Panc1 (cell line): ENCODE measurements at regions not wholly inside any gene's neighbourhood (a gene's known extent, or its start where the extent isn't known, plus 50 kb on each side); places are given as distances from the start of the nearest gene placed in this dataset.

Source experiments
- POLR2AphosphoS5 ChIP-seq: IDR thresholded peaks from 2 replicates; pipeline ENCODE4 v1.6.1; 2012; ENCODE audit warnings: mild to moderate bottlenecking, low read depth, low read length, moderate library complexity
- TF ChIP-seq, protein P1 (sequence below): fragments of 450-650 bp; IDR thresholded peaks from 2 replicates; pipeline ENCODE4 v1.5.1; 2017; ENCODE audit warnings: mild to moderate bottlenecking
- TF ChIP-seq, protein P2 (sequence below), 2 experiments: IDR thresholded peaks; 2 replicates each; pipeline ENCODE4 v1.6.1; 2011 to 2012; ENCODE audit warnings: low read depth in 2 of 2, control low read depth in 1 of 2, low read length in 1 of 2, mild to moderate bottlenecking in 1 of 2, moderate library complexity in 1 of 2; ENCODE audit not compliant: insufficient read depth in 1 of 2

DNA sequence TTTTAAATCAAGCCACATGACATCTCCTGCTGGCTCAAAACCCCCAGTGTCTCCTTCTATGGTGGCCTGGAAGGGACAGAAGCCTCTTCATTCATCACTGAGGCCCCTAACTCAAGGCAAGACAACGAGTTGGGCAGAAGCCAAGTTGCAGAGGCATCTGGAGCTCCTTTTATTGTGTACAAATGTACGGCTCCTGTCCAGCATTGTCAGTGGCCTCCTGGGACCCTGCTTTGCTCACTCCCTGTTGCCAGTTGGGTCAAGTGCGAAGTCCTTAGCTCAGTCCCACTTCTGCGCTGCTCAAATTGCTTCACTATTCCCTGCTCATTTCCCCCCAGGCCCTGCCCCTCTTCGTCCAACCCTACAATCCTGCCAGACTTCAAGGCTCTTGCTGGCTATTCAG lies 181.2 kb upstream of the PMEPA1 start:
- TF ChIP-seq, protein P1, sequence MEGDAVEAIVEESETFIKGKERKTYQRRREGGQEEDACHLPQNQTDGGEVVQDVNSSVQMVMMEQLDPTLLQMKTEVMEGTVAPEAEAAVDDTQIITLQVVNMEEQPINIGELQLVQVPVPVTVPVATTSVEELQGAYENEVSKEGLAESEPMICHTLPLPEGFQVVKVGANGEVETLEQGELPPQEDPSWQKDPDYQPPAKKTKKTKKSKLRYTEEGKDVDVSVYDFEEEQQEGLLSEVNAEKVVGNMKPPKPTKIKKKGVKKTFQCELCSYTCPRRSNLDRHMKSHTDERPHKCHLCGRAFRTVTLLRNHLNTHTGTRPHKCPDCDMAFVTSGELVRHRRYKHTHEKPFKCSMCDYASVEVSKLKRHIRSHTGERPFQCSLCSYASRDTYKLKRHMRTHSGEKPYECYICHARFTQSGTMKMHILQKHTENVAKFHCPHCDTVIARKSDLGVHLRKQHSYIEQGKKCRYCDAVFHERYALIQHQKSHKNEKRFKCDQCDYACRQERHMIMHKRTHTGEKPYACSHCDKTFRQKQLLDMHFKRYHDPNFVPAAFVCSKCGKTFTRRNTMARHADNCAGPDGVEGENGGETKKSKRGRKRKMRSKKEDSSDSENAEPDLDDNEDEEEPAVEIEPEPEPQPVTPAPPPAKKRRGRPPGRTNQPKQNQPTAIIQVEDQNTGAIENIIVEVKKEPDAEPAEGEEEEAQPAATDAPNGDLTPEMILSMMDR, result no peak
- no peak for TF ChIP-seq POLR2AphosphoS5
- TF ChIP-seq, protein P2, sequence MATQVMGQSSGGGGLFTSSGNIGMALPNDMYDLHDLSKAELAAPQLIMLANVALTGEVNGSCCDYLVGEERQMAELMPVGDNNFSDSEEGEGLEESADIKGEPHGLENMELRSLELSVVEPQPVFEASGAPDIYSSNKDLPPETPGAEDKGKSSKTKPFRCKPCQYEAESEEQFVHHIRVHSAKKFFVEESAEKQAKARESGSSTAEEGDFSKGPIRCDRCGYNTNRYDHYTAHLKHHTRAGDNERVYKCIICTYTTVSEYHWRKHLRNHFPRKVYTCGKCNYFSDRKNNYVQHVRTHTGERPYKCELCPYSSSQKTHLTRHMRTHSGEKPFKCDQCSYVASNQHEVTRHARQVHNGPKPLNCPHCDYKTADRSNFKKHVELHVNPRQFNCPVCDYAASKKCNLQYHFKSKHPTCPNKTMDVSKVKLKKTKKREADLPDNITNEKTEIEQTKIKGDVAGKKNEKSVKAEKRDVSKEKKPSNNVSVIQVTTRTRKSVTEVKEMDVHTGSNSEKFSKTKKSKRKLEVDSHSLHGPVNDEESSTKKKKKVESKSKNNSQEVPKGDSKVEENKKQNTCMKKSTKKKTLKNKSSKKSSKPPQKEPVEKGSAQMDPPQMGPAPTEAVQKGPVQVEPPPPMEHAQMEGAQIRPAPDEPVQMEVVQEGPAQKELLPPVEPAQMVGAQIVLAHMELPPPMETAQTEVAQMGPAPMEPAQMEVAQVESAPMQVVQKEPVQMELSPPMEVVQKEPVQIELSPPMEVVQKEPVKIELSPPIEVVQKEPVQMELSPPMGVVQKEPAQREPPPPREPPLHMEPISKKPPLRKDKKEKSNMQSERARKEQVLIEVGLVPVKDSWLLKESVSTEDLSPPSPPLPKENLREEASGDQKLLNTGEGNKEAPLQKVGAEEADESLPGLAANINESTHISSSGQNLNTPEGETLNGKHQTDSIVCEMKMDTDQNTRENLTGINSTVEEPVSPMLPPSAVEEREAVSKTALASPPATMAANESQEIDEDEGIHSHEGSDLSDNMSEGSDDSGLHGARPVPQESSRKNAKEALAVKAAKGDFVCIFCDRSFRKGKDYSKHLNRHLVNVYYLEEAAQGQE (IDR thresholded peaks at IDR 0.05; ENCODE audit: insufficient read depth in 1 of 2, low read depth in 2 of 2, low read length in 1 of 2), result no peak
